ENCODE measurements at regions not wholly inside any gene's neighbourhood (a gene's known extent, or its start where the extent isn't known, plus 50 kb on each side); places are given as distances from the start of the nearest gene placed in this dataset.

DNA sequence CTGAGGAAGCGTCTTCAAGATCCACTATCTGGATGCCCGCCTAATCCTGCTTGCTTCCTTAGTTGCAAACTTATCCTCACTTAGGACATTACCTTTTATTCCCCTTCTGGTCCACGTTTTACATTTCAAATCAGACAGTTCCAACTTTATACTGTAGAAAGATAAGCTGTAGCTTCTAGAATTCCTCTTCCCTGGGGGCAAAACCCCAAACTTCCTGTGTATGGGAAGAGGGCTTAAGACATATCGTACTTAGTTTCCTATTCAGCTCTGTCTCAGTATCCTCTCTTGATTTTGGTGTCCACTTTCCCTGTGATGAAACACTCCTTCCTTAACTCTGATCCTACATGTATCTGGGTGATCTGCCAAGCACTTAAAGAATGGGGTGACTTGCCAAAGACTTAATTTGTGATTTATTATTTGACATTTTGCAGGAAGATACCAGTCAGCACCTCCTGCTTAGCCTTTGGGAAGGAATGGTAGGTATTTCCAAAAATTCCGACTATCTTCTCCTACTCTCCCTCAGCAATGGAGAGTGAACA, 245.2 kb downstream of the CDCA7 start:
- Histone ChIP-seq H3K9me3 (ENCODE audit: low read length) (peaks cover 9% of the 10 kb centered on the region), H3K4me2 (ENCODE audit: low read length) (no peak overlapping the region), H3F3A (ENCODE audit: insufficient read depth, low read length, poor library complexity, severe bottlenecking) (no peaks in the 10 kb centered on the region), H3K27ac (ENCODE audit: low read length) (no peak overlapping the region), H3K9ac (ENCODE audit: low read length) (no peak overlapping the region), H2AFZ (ENCODE audit: low read depth, low read length) (no peak overlapping the region), H3K27me3 (ENCODE audit: insufficient read depth, low read depth, low read length) (no peaks in the 10 kb centered on the region), H4K20me1 (ENCODE audit: insufficient read depth) (no peaks in the 10 kb centered on the region), H3K9me2 (ENCODE audit: insufficient read depth, low read length) (no peaks in the 10 kb centered on the region), H3K79me2 (replicated peaks; ENCODE audit: insufficient read depth, low read length) (no peaks in the 10 kb centered on the region), H3K4me3 (ENCODE audit: low read length) (no peak overlapping the region), H3K36me3 (ENCODE audit: insufficient read depth, low read length) (no peaks in the 10 kb centered on the region)
- TF ChIP-seq RAD21 (conservative IDR thresholded peaks at IDR 0.05), result no peak
- no peak for TF ChIP-seq EP300 (conservative IDR thresholded peaks at IDR 0.05; ENCODE audit: poor library complexity, severe bottlenecking)
- TF ChIP-seq, protein P1, sequence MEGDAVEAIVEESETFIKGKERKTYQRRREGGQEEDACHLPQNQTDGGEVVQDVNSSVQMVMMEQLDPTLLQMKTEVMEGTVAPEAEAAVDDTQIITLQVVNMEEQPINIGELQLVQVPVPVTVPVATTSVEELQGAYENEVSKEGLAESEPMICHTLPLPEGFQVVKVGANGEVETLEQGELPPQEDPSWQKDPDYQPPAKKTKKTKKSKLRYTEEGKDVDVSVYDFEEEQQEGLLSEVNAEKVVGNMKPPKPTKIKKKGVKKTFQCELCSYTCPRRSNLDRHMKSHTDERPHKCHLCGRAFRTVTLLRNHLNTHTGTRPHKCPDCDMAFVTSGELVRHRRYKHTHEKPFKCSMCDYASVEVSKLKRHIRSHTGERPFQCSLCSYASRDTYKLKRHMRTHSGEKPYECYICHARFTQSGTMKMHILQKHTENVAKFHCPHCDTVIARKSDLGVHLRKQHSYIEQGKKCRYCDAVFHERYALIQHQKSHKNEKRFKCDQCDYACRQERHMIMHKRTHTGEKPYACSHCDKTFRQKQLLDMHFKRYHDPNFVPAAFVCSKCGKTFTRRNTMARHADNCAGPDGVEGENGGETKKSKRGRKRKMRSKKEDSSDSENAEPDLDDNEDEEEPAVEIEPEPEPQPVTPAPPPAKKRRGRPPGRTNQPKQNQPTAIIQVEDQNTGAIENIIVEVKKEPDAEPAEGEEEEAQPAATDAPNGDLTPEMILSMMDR (IDR thresholded peaks at IDR 0.05; ENCODE audit: poor library complexity, severe bottlenecking), result no peak
- TF ChIP-seq TAF1 (IDR thresholded peaks at IDR 0.05; ENCODE audit: low read depth), result no peak
- TF ChIP-seq EZH2 (IDR thresholded peaks at IDR 0.05; ENCODE audit: borderline replicate concordance, insufficient read depth, low read length, poor library complexity, severe bottlenecking), result no peak
- TF ChIP-seq POLR2AphosphoS5 (IDR thresholded peaks at IDR 0.05), result no peak
- TF ChIP-seq, protein P2, sequence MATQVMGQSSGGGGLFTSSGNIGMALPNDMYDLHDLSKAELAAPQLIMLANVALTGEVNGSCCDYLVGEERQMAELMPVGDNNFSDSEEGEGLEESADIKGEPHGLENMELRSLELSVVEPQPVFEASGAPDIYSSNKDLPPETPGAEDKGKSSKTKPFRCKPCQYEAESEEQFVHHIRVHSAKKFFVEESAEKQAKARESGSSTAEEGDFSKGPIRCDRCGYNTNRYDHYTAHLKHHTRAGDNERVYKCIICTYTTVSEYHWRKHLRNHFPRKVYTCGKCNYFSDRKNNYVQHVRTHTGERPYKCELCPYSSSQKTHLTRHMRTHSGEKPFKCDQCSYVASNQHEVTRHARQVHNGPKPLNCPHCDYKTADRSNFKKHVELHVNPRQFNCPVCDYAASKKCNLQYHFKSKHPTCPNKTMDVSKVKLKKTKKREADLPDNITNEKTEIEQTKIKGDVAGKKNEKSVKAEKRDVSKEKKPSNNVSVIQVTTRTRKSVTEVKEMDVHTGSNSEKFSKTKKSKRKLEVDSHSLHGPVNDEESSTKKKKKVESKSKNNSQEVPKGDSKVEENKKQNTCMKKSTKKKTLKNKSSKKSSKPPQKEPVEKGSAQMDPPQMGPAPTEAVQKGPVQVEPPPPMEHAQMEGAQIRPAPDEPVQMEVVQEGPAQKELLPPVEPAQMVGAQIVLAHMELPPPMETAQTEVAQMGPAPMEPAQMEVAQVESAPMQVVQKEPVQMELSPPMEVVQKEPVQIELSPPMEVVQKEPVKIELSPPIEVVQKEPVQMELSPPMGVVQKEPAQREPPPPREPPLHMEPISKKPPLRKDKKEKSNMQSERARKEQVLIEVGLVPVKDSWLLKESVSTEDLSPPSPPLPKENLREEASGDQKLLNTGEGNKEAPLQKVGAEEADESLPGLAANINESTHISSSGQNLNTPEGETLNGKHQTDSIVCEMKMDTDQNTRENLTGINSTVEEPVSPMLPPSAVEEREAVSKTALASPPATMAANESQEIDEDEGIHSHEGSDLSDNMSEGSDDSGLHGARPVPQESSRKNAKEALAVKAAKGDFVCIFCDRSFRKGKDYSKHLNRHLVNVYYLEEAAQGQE (IDR thresholded peaks at IDR 0.05; ENCODE audit: borderline replicate concordance), result no peak
- no peak for TF ChIP-seq MXI1 (conservative IDR thresholded peaks at IDR 0.05; ENCODE audit: poor library complexity, severe bottlenecking)
- no peak for TF ChIP-seq SMC3 (conservative IDR thresholded peaks at IDR 0.05; ENCODE audit: poor library complexity)

DNA sequence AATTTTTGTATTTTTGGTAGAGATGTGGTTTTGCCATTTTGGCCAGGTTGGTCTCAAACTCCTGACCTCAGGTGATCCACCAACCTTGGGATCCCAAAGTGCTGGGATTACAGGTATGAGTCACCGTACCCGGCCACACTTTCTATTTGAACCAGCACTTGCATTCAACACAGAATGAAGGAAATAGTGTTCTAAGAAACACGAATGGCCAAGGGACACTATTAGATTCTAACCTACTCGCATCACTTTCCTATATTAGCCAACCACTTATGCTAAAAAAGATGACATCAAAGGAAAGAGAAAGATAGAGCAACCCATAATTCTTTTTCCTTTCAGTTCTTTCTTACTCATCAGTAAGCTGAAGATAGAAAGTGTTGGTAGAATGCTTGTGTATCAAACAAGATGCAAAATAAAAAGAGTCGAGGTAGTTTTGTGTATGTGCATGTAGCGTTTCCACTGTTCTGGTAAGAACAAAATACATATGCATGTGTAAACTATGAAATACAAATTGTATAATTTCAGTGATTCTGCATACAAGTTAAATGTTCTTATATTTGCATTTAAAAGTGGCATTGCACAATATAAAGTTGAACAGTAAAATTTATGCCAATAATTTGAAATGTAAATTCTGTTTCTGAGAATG, 247.6 kb downstream of the CDCA7 start:
- TF ChIP-seq POLR2AphosphoS5 (IDR thresholded peaks at IDR 0.05), result no peak
- TF ChIP-seq, protein P2 (IDR thresholded peaks at IDR 0.05; ENCODE audit: borderline replicate concordance), result no peak
- no peak for TF ChIP-seq RAD21 (conservative IDR thresholded peaks at IDR 0.05)
- TF ChIP-seq SMC3 (conservative IDR thresholded peaks at IDR 0.05; ENCODE audit: poor library complexity), result no peak
- TF ChIP-seq EZH2 (IDR thresholded peaks at IDR 0.05; ENCODE audit: borderline replicate concordance, insufficient read depth, low read length, poor library complexity, severe bottlenecking), result no peak
- no peak for TF ChIP-seq EP300 (conservative IDR thresholded peaks at IDR 0.05; ENCODE audit: poor library complexity, severe bottlenecking)
- TF ChIP-seq, protein P1 (IDR thresholded peaks at IDR 0.05; ENCODE audit: poor library complexity, severe bottlenecking), result no peak
- TF ChIP-seq TAF1 (IDR thresholded peaks at IDR 0.05; ENCODE audit: low read depth), result no peak
- TF ChIP-seq MXI1 (conservative IDR thresholded peaks at IDR 0.05; ENCODE audit: poor library complexity, severe bottlenecking), result no peak
- H3K4me2 ChIP-seq (ENCODE audit: low read length), result no peak overlapping the region
- peaks cover 9% of the 10 kb centered on the region for H3K9me3 ChIP-seq (ENCODE audit: low read length)
- H3K27me3 ChIP-seq (ENCODE audit: insufficient read depth, low read depth, low read length), result no peaks in the 10 kb centered on the region
- H3K36me3 ChIP-seq (ENCODE audit: insufficient read depth, low read length), result no peaks in the 10 kb centered on the region
- no peaks in the 10 kb centered on the region for H3K79me2 ChIP-seq (replicated peaks; ENCODE audit: insufficient read depth, low read length)
- H3K27ac ChIP-seq (ENCODE audit: low read length), result no peak overlapping the region
- no peaks in the 10 kb centered on the region for H3F3A ChIP-seq (ENCODE audit: insufficient read depth, low read length, poor library complexity, severe bottlenecking)
- no peaks in the 10 kb centered on the region for H3K9me2 ChIP-seq (ENCODE audit: insufficient read depth, low read length)
- no peak overlapping the region for H3K9ac ChIP-seq (ENCODE audit: low read length)
- no peaks in the 10 kb centered on the region for H4K20me1 ChIP-seq (ENCODE audit: insufficient read depth)
- H2AFZ ChIP-seq (ENCODE audit: low read depth, low read length), result no peak overlapping the region
- no peak overlapping the region for H3K4me3 ChIP-seq (ENCODE audit: low read length)

Data from neural cell (in vitro differentiated cells).